IPS-NIHi7 (cell line): ENCODE measurements at regions not wholly inside any gene's neighbourhood (a gene's known extent, or its start where the extent isn't known, plus 50 kb on each side); places are given as distances from the start of the nearest gene placed in this dataset.
A peak's percentile ranks its signal among the peaks of the same experiment; 100 is the strongest.

ENCODE experiments used
- DNase-seq: peaks from one replicate; pipeline ENCODE4 v3.0.0; 2012; ENCODE audit warnings: mixed read lengths; ENCODE audit errors: extremely low spot score

DNA sequence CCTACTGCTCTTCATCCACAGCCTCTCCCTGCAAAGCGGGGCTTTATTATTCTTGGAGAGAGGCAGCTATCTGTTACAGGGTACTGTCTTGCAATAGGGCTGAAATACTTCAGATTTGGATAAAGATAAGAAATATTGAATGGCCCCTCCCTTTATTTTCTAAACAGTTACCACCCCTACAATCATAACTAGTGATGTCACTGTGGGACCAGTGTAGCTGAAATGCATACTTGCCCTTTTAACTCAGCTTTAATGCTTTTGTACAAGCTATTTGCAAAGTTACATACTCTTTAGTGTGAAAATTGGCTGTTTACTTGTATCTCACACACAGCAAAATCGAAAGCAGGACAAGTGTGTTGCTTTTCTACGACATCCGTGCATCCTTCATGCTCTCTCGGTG is 261.7 kb upstream of the GATB start:
- no peak for DNase-seq

DNA sequence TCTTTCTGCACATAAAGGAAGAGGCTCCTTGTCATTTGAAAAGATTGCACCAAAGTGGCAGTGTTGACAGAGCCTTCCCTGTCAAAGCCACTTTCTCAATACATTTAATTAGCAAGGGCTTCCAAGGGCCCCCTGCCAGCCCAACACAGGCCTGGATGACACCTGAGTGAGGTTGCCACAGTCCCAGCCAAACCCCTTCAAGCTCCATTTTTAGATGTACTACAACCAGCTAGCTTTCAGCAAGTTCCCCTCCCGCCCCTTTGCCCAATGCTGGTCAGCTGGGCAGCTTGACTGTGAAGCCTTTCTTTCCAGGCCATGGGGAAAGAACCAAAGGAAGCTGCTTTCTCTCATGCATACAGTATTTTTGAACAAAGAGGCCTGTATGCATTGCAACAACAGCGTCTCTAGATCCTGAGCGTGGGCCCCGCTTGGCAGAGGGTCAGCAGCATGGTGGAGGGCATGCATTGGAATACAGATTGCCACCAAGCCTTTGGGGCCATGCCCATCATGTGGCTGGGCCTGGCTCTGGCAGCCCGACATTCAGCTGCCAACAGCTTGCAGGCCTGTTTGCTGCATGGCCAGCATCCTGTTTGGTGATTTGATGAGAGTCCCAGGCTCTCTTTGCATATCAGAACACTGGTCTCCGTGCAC is 261.1 kb upstream of the GATB start:
- DNase-seq = no peak

DNA sequence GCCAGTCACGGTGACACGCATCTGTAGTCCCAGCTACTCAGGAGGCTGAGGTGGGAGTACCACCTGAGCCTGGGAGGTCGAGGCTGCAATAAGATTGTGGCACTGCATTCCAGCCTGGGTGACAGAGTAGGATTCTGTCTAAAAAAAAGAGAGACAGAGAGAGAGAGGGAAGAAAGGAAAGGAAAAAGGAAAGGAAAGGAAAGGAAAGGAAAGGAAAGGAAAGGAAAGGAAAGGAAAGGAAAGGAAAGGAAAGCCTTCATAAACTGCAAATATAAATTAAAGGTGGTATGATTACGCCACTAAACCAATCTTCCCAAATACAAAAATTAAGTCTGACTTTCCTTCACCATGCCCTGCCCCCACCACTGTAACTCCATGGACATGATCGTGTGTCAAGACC is 259.3 kb upstream of the GATB start:
- DNase-seq = no peak

DNA sequence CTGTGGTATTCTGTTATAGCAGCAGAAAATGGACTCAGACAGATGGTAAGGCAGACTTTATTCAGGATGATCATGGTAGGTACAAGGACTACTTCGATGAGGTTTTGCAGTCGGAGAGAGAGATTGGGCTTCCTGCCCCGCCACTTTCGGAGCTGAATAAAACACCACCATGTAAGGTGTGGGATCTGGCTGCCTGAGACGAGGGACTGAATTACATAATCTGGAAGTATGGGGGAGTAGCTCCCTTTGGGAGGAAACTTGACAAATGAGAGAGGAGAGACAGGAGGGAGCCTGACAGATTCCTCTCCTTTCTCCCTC is 255.5 kb upstream of the GATB start:
- no peak for DNase-seq

DNA sequence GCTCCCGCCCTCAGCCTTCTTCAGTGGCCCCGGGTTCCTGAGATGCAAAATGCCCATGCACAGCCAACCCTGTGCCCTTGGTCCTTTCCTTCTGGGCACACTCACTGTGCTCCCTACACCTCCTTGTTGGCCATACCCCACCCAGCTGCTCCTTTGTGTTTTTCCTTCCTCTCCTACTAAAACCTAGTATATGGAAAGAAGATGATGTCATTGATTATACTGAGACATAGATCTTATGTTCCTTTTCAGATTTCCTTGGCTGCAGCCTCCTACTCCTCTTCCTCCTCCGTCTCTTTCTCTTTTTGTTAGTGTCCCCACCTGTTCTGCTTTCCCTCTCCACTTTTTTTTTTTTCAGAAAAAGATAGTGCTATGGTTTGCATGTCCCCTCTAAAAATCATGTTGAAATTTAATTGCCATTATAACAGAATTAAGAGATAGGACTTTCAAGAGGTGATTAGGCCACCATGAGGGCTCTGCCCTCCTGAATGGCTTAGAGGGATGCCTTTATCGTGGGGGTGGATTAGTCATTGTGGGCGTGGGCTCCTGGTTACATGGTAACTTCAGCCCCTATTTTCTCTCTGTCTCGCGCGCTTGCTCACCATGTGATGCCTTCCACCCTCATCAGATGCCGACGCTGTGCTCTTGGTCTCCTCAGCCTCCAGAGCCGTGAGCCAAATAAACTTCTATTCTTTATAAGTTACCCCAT is 254.9 kb upstream of the GATB start:
- DNase-seq = no peak

DNA sequence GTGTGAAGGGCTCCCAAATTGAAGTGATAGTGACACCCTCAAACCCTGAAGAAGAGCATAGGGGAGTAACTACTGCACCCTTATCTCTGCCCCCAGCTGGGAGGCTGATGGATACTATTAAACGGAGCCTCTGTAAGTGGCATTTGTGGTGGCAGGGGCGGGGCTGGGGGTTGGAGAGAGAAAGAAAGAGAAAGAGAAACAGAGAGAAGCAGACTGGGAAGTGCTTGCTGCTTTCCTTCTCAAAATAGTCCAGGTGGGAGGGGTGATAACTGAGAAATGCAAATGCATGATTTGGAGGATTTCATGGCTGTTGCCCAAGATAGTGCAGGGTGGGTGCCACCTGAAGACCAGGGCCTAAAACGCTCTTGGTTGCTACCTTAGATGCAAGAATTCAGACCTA is 253.5 kb upstream of the GATB start:
- no peak for DNase-seq

DNA sequence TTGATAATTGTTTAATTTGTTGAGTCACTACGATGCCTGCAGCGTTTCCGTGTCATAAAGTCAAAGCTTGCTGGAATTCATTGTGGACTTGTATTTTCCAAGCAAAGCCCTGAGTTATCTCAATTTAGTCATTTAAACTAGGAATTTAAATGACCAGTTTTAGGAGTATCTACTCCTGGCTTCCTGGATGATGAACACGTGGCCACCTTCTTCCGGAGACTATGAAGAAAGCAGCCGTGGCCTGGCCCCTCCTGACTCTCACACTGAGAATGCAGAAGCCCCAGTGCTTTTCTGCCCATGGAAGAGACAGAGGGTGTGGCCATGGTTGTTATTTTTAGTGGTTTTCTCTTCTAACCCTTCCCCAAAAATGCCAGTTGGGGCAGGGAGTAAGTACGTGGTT is 250.7 kb upstream of the GATB start:
- DNase-seq = no peak

DNA sequence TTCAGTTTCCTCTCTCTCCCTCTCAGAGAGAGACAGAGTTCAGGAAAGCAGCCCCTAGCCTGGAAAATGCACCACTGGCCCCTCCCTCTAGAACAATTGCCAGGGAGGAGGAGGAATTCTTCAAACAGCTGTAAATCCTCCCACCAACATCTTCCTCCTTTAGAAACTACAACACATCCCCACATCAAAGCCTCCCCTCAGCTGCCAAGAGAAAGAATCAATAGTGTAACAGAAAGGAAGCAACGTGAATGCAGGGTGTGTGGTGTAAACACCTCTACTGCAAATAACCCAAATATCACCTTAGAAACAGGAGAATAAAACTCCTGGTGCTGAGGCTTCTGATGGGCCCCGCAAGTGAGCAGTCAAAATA is 249.9 kb upstream of the GATB start:
- no peak for DNase-seq

DNA sequence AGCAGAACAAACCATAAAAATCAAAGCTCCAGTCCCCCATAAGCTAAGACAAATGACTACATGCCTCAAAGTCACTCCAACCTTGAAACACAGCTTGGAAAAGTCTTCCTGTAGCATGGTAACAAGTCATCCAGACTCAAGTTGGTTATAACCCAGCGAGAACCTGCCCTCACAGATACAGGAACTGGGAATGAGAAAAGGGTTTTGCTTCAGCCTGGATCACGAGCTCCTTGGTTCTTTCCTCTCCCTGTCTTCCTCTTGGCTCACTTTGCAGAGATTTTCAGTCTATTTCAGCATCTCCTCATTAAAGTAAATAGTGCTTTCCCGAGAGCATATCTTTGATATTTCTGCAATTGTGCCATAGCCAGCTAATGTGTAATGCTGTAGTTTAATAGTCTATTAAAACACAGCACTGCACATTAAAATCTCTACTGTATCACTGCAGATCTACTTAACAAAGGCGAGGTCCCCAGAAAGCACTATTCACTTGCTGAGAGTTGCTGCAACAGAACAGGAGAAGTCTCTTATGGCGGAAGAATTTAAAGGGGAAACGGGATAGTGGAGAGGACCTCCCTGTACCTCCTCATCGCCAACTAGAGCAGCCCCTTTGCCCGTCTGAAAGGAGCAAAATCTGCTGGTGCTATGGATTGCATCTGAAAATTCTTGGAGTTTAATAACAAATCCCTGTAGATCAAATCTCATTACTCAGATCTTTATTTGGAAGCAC is 249.3 kb upstream of the GATB start:
- no peak for DNase-seq

DNA sequence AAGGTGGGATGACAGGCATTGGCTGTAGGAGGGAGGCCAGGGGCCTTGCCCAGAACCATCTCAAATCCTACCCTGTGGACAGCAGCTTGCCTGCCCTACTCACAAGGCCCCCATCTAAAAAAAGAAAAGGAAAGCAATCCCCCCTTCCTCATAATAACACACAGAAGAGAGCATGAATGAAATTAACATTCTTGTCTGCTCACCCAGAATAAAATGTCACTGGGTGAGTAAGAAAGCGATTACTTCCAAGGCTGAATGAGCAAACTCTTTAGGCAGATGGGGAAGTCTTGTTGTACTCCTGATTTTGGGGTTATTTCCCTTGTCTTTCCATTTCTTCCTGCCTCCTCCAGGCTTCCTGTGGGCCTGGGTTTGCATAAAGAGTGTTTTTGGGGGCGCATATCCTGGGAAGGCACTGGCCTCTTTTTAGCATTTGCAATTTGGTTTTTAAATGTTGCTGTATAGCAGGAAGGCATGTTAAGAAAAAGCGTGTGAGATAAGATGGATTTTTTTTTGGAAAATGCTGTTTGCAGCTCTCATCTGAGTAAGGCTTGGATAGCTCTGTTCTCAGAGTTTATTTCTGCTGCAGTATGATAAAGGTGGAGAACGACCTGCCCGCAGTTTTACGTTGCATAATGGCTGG is 248.3 kb upstream of the GATB start:
- no peak for DNase-seq

DNA sequence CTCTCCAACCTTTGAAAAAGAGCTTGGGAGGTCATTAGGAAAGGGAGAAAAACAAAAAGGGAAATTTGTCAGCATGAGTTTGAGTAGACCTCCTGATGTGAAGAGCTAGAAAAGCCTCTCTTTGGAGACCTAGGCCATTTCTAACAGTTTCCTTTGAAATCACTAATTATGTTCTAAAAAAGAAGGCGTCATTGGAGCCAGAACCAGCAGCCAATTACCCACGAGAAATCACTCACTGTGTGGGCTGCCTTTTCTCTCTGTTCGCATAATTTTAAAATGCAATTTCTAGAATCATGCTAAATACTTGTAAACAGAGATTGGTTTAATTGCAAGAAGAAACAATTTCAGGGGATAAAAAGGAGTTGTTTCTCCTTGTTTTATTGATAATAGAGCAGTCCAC is 246.3 kb upstream of the GATB start:
- DNase-seq = no peak

DNA sequence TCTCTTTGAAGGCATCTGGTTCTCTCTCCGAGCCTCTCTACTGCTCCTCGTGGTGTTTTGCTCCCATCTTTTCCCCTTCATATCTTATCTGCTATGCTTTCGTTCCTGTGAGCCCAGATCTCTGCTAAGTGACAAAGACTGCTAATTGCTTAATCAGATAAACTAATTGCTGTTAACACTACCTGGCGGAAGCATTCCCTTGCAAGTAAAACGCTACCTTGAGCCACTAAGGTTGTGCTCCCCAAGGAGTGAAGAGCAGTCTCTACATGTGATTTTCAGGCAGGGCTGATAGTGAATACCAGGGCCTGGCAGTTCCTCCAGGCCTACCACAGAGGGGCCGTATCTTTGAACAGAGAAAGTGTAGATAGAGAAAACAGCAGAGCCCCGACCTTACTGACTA is 244.0 kb upstream of the GATB start:
- peak; percentile 35 for DNase-seq

DNA sequence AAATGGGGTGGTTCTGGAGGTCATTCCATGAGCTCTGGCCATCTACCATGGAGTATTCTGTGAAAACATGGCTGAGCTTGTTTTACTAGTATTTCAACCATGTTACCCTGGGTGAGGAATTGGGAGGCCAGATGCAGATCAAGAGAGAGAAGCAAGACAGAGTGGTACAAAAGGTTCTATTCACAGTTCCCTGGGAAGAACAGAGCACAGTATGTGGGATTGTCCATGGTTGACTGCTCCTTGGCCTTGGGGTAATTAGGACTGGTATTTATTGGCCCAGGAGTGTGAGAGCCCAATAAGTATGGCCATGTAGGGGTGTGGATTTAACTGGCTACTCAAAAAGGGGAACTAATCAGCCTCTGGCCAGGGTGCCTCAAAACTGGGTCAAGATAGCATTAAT is 239.7 kb upstream of the GATB start:
- DNase-seq = no peak

DNA sequence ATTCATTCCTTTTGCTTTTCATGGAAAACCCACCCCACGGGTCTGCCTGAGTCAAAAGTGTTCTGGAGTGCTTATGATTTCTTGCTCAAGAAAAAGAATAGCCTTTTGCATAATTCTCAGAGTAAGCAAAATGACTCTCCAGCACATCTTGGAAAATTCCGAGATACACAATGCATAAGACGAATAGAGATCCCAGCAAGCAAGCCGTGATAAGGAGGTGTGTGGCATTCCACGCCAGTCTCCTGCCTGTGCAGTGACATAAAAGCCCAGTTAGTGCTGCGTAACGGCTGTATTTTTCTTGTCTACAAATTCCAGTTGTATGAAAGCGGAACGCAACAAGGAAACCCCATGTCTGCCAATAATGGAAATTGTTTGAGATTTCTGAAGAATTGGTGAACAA is 237.9 kb upstream of the GATB start:
- DNase-seq = no peak

DNA sequence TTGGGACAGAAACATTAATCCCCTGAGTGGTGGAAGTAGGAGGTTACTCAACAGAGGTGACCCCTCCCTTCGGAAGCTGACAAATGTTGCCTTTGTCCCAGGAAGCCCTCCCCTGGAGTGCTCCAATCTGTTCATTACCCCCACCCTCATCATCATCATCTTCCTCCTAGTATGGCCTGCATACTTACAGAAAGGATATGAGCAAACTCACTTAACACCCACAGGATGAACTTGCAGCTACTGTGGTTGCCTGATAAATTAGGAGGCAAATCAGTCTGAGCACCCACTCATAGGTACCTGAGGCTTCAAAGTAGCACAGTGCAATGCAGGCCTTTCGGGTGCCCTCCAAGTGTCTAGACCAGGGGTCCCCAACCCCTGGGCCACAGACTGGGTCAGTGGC is 236.7 kb upstream of the GATB start:
- no peak for DNase-seq

DNA sequence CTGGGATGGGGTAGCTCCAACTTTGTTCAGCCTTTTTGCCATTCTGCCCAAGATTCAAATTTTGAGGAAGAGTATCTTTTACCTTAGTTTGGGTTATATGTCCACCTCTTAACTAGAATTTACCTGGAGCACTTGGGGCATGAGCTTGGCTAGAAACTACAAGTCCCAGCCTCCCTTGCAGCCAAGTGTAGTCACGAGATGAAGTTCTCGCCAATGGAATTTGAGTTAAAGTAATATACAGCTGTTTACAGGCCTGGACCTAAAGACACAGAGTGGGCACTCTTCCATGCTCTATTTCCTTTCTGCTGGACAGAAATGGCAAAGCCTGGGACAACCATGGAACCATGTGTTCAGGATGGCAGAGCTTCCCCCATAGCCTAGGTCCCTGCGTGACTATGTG is 233.6 kb upstream of the GATB start:
- no peak for DNase-seq

DNA sequence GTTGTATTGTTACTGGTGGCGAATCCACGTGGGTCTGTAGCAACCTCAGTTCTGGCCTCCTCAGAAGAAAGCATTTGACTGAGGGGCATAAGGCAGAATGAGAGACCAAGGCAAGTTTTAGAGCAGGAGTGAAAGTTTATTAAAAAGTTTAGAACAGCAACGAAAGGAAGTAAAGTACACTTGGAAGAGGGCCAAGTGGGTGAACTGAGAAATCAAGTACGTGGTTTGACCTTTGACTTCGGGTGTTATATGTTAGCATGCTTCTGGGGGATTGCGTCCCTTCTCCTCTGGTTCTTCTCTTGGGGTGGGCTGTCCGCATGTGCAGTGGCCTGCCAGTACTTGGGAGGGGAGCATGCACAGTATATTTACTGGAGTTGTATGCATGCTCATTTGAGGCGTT is 232.7 kb upstream of the GATB start:
- no peak for DNase-seq

DNA sequence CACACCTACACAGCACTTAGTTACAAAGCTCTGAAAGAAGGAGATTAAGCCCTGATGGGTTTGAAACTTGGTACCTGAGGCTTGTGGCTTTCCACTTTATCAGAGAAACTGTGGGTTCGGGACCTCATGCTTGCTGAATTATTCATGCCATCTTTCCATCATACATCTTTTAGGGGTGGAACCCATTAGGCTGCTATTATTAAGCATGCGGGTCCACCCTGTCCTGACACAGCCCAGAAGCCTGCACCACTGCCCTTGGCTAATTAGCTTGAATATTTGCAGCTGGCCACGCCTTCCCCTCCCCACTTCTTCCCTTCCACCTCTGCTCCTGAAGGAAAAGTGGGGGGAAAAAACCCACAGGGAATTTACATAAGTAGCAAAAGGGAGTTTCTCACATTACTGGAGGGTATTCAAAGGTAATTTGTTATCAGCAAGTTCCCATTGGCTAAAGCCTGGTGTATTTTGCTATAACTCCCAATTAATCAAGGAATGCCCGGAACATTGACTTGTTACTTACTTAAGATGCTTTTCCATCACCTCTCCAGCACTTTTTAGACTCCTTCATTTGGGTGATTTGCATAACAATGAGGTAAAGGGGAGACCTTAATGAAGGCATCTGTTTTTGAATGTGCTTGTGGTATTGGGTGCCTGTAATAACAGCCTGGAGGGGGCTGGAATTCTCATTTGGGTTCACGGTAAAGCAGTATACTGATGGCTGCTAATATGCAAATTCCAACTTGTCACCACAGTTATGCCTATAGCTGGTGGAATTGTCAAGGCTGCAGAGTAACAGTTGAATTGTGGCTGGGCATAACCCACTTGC is 231.7 kb upstream of the GATB start:
- DNase-seq = no peak

DNA sequence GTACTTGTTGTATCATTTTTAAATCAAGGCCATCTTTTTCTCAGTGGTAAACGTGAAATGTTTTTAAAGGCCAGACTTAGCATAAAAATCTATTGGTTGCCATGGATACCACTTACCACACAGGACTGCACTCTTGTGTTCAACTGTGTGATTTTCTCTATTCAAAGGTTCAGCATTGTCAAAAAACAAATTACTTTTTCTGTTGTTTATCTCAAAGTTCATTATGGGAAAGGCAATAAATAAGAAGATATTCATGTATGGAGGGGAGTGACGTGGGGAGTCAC is 231.0 kb upstream of the GATB start:
- DNase-seq = no peak

DNA sequence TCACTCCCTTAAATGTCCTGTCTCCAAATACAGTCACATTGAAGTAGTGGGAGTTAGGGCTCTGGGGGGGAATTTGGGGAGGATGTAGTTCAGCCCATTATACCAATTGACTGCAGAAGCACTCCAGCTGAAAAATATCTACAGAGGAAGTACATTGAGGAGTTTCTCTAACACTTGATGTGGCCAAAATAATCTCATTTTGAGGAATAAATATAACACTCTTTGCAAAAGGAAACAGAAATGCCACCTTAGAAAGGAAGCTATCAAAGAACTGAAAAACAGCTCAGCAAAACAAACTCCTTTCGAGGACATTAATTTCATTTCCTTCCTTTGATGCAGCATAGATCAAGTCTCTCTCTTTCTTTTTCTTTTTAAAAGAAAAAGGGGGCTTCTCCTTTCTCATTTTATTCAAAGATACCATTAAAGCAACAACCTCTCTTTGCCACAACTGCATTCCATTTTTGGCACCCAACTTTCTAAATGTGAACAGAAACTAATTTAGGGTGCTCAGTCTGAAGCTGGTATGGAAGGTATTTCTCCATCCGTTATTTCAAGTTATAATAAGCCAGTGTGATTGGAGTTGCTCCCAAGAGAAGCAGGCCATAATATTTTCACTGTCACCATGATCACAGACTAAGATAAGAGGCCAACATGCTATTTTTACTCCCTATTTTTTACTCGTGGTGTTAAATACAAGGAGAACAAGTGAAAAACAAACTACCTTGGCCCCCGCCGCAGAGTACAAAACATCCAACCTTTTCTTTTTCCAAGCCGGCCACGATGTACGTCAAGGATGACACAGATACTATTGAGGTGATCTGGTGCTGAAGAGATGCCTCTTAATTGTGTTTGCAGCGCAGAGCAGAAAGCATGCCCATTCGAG is 230.4 kb upstream of the GATB start:
- no peak for DNase-seq

DNA sequence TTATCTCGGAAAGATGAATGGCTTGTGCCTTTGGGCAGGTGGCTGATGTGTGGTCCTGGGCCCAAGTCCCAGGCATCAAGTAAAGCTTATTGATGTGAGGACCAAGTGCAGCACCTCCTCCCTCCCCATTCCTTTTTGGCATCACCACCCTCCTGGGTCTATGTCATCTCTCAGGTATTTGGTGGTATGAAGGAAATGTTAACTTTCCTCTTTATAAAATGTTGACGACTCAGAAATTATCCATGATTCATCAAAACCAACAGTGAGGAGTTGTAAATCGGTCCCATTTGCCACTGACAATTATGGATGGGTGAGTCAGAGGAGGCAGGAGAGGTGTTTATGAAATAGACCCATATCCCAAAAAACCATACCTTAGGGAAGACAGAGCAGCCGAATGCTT is 229.4 kb upstream of the GATB start:
- no peak for DNase-seq
